Astrocyte (in vitro differentiated cells and primary cell): ENCODE measurements at regions not wholly inside any gene's neighbourhood (a gene's known extent, or its start where the extent isn't known, plus 50 kb on each side); places are given as distances from the start of the nearest gene placed in this dataset.

ENCODE experiments used
- DNase-seq: peaks from one replicate; pipeline ENCODE4 v3.0.0-alpha.2; 2010; ENCODE audit warnings: low read depth
- FAIRE-seq: peaks from 2 replicates; lab custom pipeline; 2011; peaks lifted over from hg19 to GRCh38; lab: Jason Lieb, UNC
- H2AFZ ChIP-seq: 2 replicates; pipeline ENCODE4 v1.6.0; 2012; ENCODE audit warnings: low read depth, low read length, inconsistent platforms
- H3K27ac ChIP-seq: 2 replicates; pipeline ENCODE4 v1.5.1; 2011; ENCODE audit warnings: low read depth, low read length, inconsistent platforms
- H3K27me3 ChIP-seq: 2 replicates; pipeline ENCODE4 v1.6.0; 2011; ENCODE audit warnings: low read length, inconsistent platforms; ENCODE audit not compliant: insufficient read depth
- H3K36me3 ChIP-seq: 2 replicates; pipeline ENCODE4 v1.5.1; 2011; ENCODE audit warnings: low read length, inconsistent platforms; ENCODE audit not compliant: insufficient read depth
- H3K4me1 ChIP-seq: 2 replicates; pipeline ENCODE4 v1.5.1; 2011; ENCODE audit warnings: low read length, inconsistent platforms; ENCODE audit not compliant: insufficient read depth
- H3K4me2 ChIP-seq: 2 replicates; pipeline ENCODE4 v1.6.0; 2012; ENCODE audit warnings: low read length, inconsistent platforms
- H3K4me3 ChIP-seq: 2 replicates; pipeline ENCODE4 v1.5.1; 2011; ENCODE audit warnings: low read depth, mild to moderate bottlenecking, low read length, inconsistent platforms; ENCODE audit not compliant: insufficient read depth
- H3K79me2 ChIP-seq: 2 replicates; pipeline ENCODE4 v1.6.0; 2012; ENCODE audit warnings: mild to moderate bottlenecking, low read length, inconsistent platforms; ENCODE audit not compliant: insufficient read depth
- H3K9ac ChIP-seq: 2 replicates; pipeline ENCODE4 v1.6.0; 2012; ENCODE audit warnings: mild to moderate bottlenecking, low read length, inconsistent platforms
- H3K9me3 ChIP-seq: 2 replicates; pipeline ENCODE4 v1.5.1; 2012; ENCODE audit warnings: low read depth, mild to moderate bottlenecking, low read length, inconsistent platforms; ENCODE audit not compliant: insufficient read depth
- H4K20me1 ChIP-seq: 2 replicates; pipeline ENCODE4 v1.6.0; 2012; ENCODE audit warnings: low read length, inconsistent platforms; ENCODE audit not compliant: insufficient read depth
- H3K27ac Mint-ChIP-seq: one replicate; pipeline ENCODE4 v1.8.0; 2021; ENCODE audit warnings: mild to moderate bottlenecking, mixed read lengths; ENCODE audit not compliant: unreplicated experiment
- H3K27me3 Mint-ChIP-seq: one replicate; pipeline ENCODE4 v1.8.0; 2021; ENCODE audit warnings: low read depth, mixed read lengths; ENCODE audit not compliant: unreplicated experiment
- H3K36me3 Mint-ChIP-seq: one replicate; pipeline ENCODE4 v1.8.0; 2021; ENCODE audit warnings: low read depth, mixed read lengths; ENCODE audit not compliant: unreplicated experiment
- H3K4me1 Mint-ChIP-seq: one replicate; pipeline ENCODE4 v1.8.0; 2021; ENCODE audit warnings: low read depth, mixed read lengths; ENCODE audit not compliant: unreplicated experiment
- H3K4me3 Mint-ChIP-seq: one replicate; pipeline ENCODE4 v1.8.0; 2021; ENCODE audit warnings: mild to moderate bottlenecking, moderate library complexity, mixed read lengths; ENCODE audit not compliant: unreplicated experiment
- H3K9me3 Mint-ChIP-seq: one replicate; pipeline ENCODE4 v1.8.0; 2021; ENCODE audit warnings: mild to moderate bottlenecking, mixed read lengths; ENCODE audit not compliant: unreplicated experiment
- CTCF ChIP-seq: IDR thresholded peaks from 2 replicates; pipeline ENCODE4 v1.5.1; 2011; ENCODE audit warnings: low read depth, mild to moderate bottlenecking, inconsistent platforms, low read length, moderate library complexity; ENCODE audit not compliant: insufficient read depth
- EZH2 ChIP-seq: IDR thresholded peaks from 2 replicates; pipeline ENCODE4 v1.6.1; 2012; ENCODE audit warnings: mild to moderate bottlenecking, low read length, inconsistent platforms; ENCODE audit not compliant: insufficient read depth

- H3K27ac ChIP-seq: no peak overlapping the region
- no peaks in the 10 kb centered on the region for H3K36me3 ChIP-seq
- H3K4me3 ChIP-seq: no peak overlapping the region
- H3K9me3 Mint-ChIP-seq: peaks cover 6% of the 10 kb centered on the region
- no peaks in the 10 kb centered on the region for H3K9me3 ChIP-seq
- H3K4me1 ChIP-seq: no peaks in the 10 kb centered on the region
- H3K4me2 ChIP-seq: no peak overlapping the region
- FAIRE-seq: no peak
- no peak overlapping the region for H2AFZ ChIP-seq
- H3K27me3 ChIP-seq: no peaks in the 10 kb centered on the region
- no peak overlapping the region for H3K27ac Mint-ChIP-seq
- peaks cover 3% of the 10 kb centered on the region for H3K4me1 Mint-ChIP-seq
- H3K4me3 Mint-ChIP-seq: no peak overlapping the region
- no peaks in the 10 kb centered on the region for H3K27me3 Mint-ChIP-seq
- H3K36me3 Mint-ChIP-seq: no peaks in the 10 kb centered on the region
- TF ChIP-seq EZH2 (no peak), CTCF (no peak)
- H3K79me2 ChIP-seq: no peaks in the 10 kb centered on the region
- H4K20me1 ChIP-seq: no peaks in the 10 kb centered on the region
- no peak for DNase-seq
- H3K9ac ChIP-seq: no peak overlapping the region
These were observed 339.9 kb upstream of the SOX11 start for GRCh38 chr2:5352286-5352685.

- no peak for FAIRE-seq
- peaks cover 3% of the 10 kb centered on the region for H3K4me1 Mint-ChIP-seq
- no peak for TF ChIP-seq CTCF
- TF ChIP-seq EZH2: no peak
- H3K36me3 Mint-ChIP-seq: no peaks in the 10 kb centered on the region
- Histone ChIP-seq H3K9me3 (no peaks in the 10 kb centered on the region), H2AFZ (no peak overlapping the region), H3K27ac (no peak overlapping the region), H3K4me3 (no peak overlapping the region), H3K36me3 (no peaks in the 10 kb centered on the region), H3K4me2 (no peak overlapping the region), H3K4me1 (no peaks in the 10 kb centered on the region), H3K79me2 (no peaks in the 10 kb centered on the region), H4K20me1 (no peaks in the 10 kb centered on the region), H3K27me3 (no peaks in the 10 kb centered on the region), H3K9ac (no peak overlapping the region)
- H3K27ac Mint-ChIP-seq: no peak overlapping the region
- DNase-seq: no peak
- H3K27me3 Mint-ChIP-seq: no peaks in the 10 kb centered on the region
- H3K9me3 Mint-ChIP-seq: peaks cover 6% of the 10 kb centered on the region
- no peak overlapping the region for H3K4me3 Mint-ChIP-seq
These were observed 338.6 kb upstream of the SOX11 start for GRCh38 chr2:5353565-5353964.

- no peak overlapping the region for H3K27ac Mint-ChIP-seq
- no peaks in the 10 kb centered on the region for H3K27me3 Mint-ChIP-seq
- Histone ChIP-seq H3K9ac (no peak overlapping the region), H3K27ac (no peak overlapping the region), H3K9me3 (no peaks in the 10 kb centered on the region), H3K4me2 (no peak overlapping the region), H3K4me3 (no peak overlapping the region), H3K27me3 (no peaks in the 10 kb centered on the region), H3K4me1 (no peaks in the 10 kb centered on the region), H3K36me3 (no peaks in the 10 kb centered on the region), H3K79me2 (no peaks in the 10 kb centered on the region), H2AFZ (no peak overlapping the region), H4K20me1 (no peaks in the 10 kb centered on the region)
- H3K36me3 Mint-ChIP-seq: no peaks in the 10 kb centered on the region
- DNase-seq: no peak
- H3K9me3 Mint-ChIP-seq: peaks cover 2% of the 10 kb centered on the region
- no peak overlapping the region for H3K4me3 Mint-ChIP-seq
- TF ChIP-seq CTCF (no peak), EZH2 (no peak)
- H3K4me1 Mint-ChIP-seq: no peaks in the 10 kb centered on the region
- FAIRE-seq: no peak
These were observed 332.8 kb upstream of the SOX11 start for GRCh38 chr2:5359397-5359796.
